Endothelial cell of umbilical vein (primary cell): ENCODE measurements at regions not wholly inside any gene's neighbourhood (a gene's known extent, or its start where the extent isn't known, plus 50 kb on each side); places are given as distances from the start of the nearest gene placed in this dataset.

Experiments
- BruUV-seq: library from RNA; stranded (reverse); fragments of 400-500 nt; replicated peaks from 2 replicates; lab custom pipeline; 2021; lab: Mats Ljungman, UMichigan
- CTCF ChIA-PET: fragments of 300-600, 350-600 bp; sonication (Branson Sonifier 250); formaldehyde crosslinking; loops from one replicate; lab custom pipeline; 2021; ENCODE audit warnings: antibody characterized with exemption, inconsistent platforms; lab: Charles Lee
- POLR2A ChIA-PET: fragments of 300-600, 350-600 bp; sonication (Branson Sonifier 250); formaldehyde crosslinking; loops from one replicate; lab custom pipeline; 2021; ENCODE audit warnings: antibody characterized with exemption, inconsistent platforms; lab: Charles Lee
- DNase-seq: peaks from one replicate; pipeline ENCODE4 v3.0.0-alpha.2; 2011; ENCODE audit warnings: low read depth, low spot score
- FAIRE-seq: peaks from 2 replicates; lab custom pipeline; 2011; peaks lifted over from hg19 to GRCh38; lab: Jason Lieb, UNC
- H2AFZ ChIP-seq: 2 replicates; pipeline ENCODE4 v1.6.0; 2012; ENCODE audit warnings: low read depth, low read length, control low read depth, inconsistent platforms
- H3K27ac ChIP-seq: 2 replicates; pipeline ENCODE4 v1.5.1; 2011; ENCODE audit warnings: low read depth, mild to moderate bottlenecking, control low read depth, low read length, moderate library complexity; ENCODE audit not compliant: insufficient read depth
- H3K27me3 ChIP-seq, 2 experiments: 2 replicates each; pipeline versions ENCODE4 v1.6.0 to v1.6.1; 2011; ENCODE audit warnings: low read length in 2 of 2, mixed read lengths in 1 of 2; ENCODE audit not compliant: control insufficient read depth in 2 of 2, insufficient read depth in 2 of 2
- H3K36me3 ChIP-seq, 2 experiments: 2 replicates in 1 of 2; 3 replicates in 1 of 2; pipeline ENCODE4 v1.5.1; 2011; ENCODE audit warnings: low read length in 2 of 2, mild to moderate bottlenecking in 1 of 2, moderate library complexity in 1 of 2; ENCODE audit not compliant: control insufficient read depth in 2 of 2, insufficient read depth in 2 of 2; ENCODE audit errors: extremely low read depth in 1 of 2
- H3K4me1 ChIP-seq: 3 replicates; pipeline ENCODE4 v1.5.1; 2011; ENCODE audit warnings: mild to moderate bottlenecking, low read length; ENCODE audit not compliant: control insufficient read depth, insufficient read depth; ENCODE audit errors: extremely low read depth
- H3K4me2 ChIP-seq: 2 replicates; pipeline ENCODE4 v1.6.1; 2011; ENCODE audit warnings: low read length, control low read depth, mixed read lengths; ENCODE audit not compliant: insufficient read depth
- H3K4me3 ChIP-seq, 3 experiments: fragments of 200-600 bp in 1 of 3; sonication (generic), shearing (Covaris generic) in 1 of 3; replicated peaks in 1 of 3; 2 replicates each; pipeline ENCODE4 v1.5.1; 2011 to 2016; ENCODE audit warnings: control low read depth in 3 of 3, low read length in 3 of 3, mild to moderate bottlenecking in 2 of 3, inconsistent platforms in 1 of 3, low read depth in 1 of 3, moderate library complexity in 1 of 3; ENCODE audit not compliant: insufficient read depth in 1 of 3
- H3K79me2 ChIP-seq: 2 replicates; pipeline ENCODE4 v1.6.0; 2012; ENCODE audit warnings: low read length, inconsistent platforms; ENCODE audit not compliant: control insufficient read depth, insufficient read depth
- H3K9ac ChIP-seq: replicated peaks from 2 replicates; pipeline ENCODE3; 2011; ENCODE audit warnings: low read length, control low read depth; ENCODE audit not compliant: insufficient read depth; ENCODE audit errors: extremely low read depth
- H3K9me1 ChIP-seq: replicated peaks from 3 replicates; pipeline ENCODE4 v1.6.0; 2011; ENCODE audit warnings: mild to moderate bottlenecking, low read length; ENCODE audit not compliant: control insufficient read depth, insufficient read depth; ENCODE audit errors: extremely low read depth
- H3K9me3 ChIP-seq: replicated peaks from 2 replicates; pipeline ENCODE4 v1.5.1; 2012; ENCODE audit warnings: low read length, inconsistent platforms; ENCODE audit not compliant: control insufficient read depth, insufficient read depth
- H4K20me1 ChIP-seq: replicated peaks from 2 replicates; pipeline ENCODE3; 2011; ENCODE audit warnings: mild to moderate bottlenecking, low read length; ENCODE audit not compliant: control insufficient read depth, insufficient read depth; ENCODE audit errors: extremely low read depth
- CTCF ChIP-seq, 2 donors: IDR thresholded peaks; 1 replicate in 1 of 2; 2 replicates in 1 of 2; pipeline ENCODE4 v1.5.1; 2011; ENCODE audit warnings: low read length in 2 of 2, mild to moderate bottlenecking in 2 of 2, moderate library complexity in 2 of 2, control low read depth in 1 of 2, inconsistent platforms in 1 of 2, low read depth in 1 of 2; ENCODE audit not compliant: insufficient read depth in 1 of 2; ENCODE audit errors: extremely low read depth in 1 of 2
- EZH2 ChIP-seq: IDR thresholded peaks from 2 replicates; pipeline ENCODE4 v1.6.1; 2012; ENCODE audit warnings: borderline replicate concordance, low read depth, mild to moderate bottlenecking, moderate library complexity, low read length, inconsistent platforms; ENCODE audit not compliant: severe bottlenecking
- FOS ChIP-seq: IDR thresholded peaks from 2 replicates; pipeline ENCODE4 v1.6.1; 2011; ENCODE audit warnings: mild to moderate bottlenecking, low read length, moderate library complexity, borderline replicate concordance; ENCODE audit not compliant: insufficient read depth
- GATA2 ChIP-seq: IDR thresholded peaks from 2 replicates; pipeline ENCODE4 v1.7.0; 2011; ENCODE audit warnings: low read depth, mild to moderate bottlenecking, moderate library complexity, mixed read lengths, low read length; ENCODE audit not compliant: insufficient read length, insufficient read depth
- JUN ChIP-seq: IDR thresholded peaks from 2 replicates; pipeline ENCODE4 v1.6.1; 2011; ENCODE audit warnings: borderline replicate concordance, low read depth; ENCODE audit not compliant: insufficient read length, insufficient read depth
- MAX ChIP-seq: IDR thresholded peaks from 2 replicates; pipeline ENCODE4 v1.6.1; 2011; ENCODE audit not compliant: insufficient read depth, insufficient read length
- MYC ChIP-seq: IDR thresholded peaks from one replicate; pipeline ENCODE4 v1.6.1; 2011; ENCODE audit warnings: mild to moderate bottlenecking, low read depth, low read length
- POLR2A ChIP-seq: IDR thresholded peaks from 2 replicates; pipeline ENCODE4 v1.6.1; 2012; ENCODE audit warnings: low read depth, mild to moderate bottlenecking, control low read depth, low read length
- POLR2AphosphoS5 ChIP-seq: IDR thresholded peaks from 2 replicates; pipeline ENCODE4 v1.6.1; 2012; ENCODE audit warnings: low read depth, mild to moderate bottlenecking, control low read depth, low read length, moderate library complexity; ENCODE audit not compliant: insufficient read depth
- dilution Hi-C: fragments of 300-500 bp; cut with MboI; formaldehyde crosslinking; loops from one replicate; pipeline ENCODE4 v1.15.0; 2019; ENCODE audit warnings: low sequenced_read_pairs; ENCODE audit not compliant: extremely low pct_ligation_motif_present
- intact Hi-C: fragments of 100-400 bp; cut with micrococcal nuclease; formaldehyde crosslinking; loops from one replicate; pipeline ENCODE4 v1.10.0; 2022

GRCh38 chr13:106357198-106357597, 178.3 kb downstream of the EFNB2 start:
- DNase-seq (peak; percentile 66), FAIRE-seq (peak; percentile 35)
- Histone ChIP-seq H3K9me1 (no peaks in the 10 kb centered on the region), H3K9ac (no peak overlapping the region), H3K4me1 (peaks cover 6% of the 10 kb centered on the region), H3K79me2 (no peaks in the 10 kb centered on the region), H3K4me3 (no peak overlapping the region), H4K20me1 (no peaks in the 10 kb centered on the region), H3K4me2 (no peak overlapping the region), H3K9me3 (no peaks in the 10 kb centered on the region), H2AFZ (no peak overlapping the region), H3K27ac (no peak overlapping the region), H3K36me3 (no peaks in the 10 kb centered on the region), H3K27me3 (no peaks in the 10 kb centered on the region)
- intact Hi-C loops (no loop called here), dilution Hi-C loops (no loop called here)
- POLR2A ChIA-PET, result no interaction called here
- CTCF ChIA-PET, result interaction anchor here (0.7 to 1.1 kb wide), 2 partner anchors 9 to 12 kb away, joined by 3 read pairs; no protein-coding TSS in a partner anchor
- TF ChIP-seq FOS (no peak), MAX (no peak), CTCF (IDR thresholded peaks at IDR 0.05; ENCODE audit: extremely low read depth in 1 of 2, insufficient read depth in 1 of 2, low read depth in 1 of 2, low read length in 2 of 2) (no peak), MYC (no peak), GATA2 (no peak), EZH2 (no peak), JUN (no peak), POLR2A (no peak), POLR2AphosphoS5 (no peak)
- BruUV-seq, result no TSS peak
